ENCODE measurements at regions not wholly inside any gene's neighbourhood (a gene's known extent, or its start where the extent isn't known, plus 50 kb on each side); places are given as distances from the start of the nearest gene placed in this dataset.

DNA sequence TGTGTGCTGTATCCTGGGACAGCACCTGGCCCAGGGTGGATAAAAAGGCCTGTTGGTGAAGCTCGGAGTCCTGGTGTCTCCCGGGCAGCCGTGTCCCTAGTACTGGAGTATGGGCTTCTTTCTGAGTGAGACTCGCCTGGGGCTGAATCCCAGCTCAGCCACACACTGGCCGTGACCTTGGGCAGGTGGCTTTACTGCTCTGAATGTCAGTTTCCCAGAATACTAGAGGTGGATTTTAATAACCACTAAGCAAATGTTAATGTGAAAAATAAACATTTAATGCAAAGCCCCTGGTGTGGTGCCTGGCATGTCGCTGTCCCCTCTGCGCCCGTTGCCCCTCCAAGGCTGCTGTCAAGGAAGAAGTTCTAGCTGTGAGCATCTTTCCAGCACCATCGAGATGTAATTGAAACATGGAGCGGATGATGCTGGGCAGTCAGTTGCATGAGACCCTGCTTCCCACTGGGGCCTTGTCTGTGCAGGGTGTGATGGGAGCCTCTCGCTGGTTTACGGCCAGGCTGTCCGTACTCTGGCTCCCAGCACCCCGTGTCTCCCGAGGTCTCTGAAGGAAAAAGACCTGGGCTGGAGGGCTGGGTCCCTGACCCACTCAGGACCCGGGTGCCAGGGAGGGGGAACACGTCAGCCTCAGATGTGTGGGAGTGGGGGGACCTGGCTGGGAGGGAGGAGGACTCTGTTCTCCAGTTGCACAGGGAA is 527.8 kb downstream of the MATN1 start:
- ChIA-PET SMC1A (ENCODE audit: uncharacterized antibody, unreplicated experiment) (no interaction called here), CTCF (no interaction called here), POLR2A (no interaction called here), RAD21 (ENCODE audit: unreplicated experiment) (no interaction called here)
- no peak overlapping the region for H3K27ac ChIP-seq (ENCODE audit: control insufficient read depth, insufficient read depth)
- ATAC-seq: no peak
- H3K27me3 ChIP-seq (replicated peaks in 1 of 2; ENCODE audit: control insufficient read depth in 2 of 2, insufficient read depth in 2 of 2, low read length in 1 of 2): no peaks in the 10 kb centered on the region
- no peaks in the 10 kb centered on the region for H3K36me3 ChIP-seq (ENCODE audit: control insufficient read depth in 2 of 2, insufficient read depth in 2 of 2, low read length in 1 of 2)
- H3K4me2 ChIP-seq (ENCODE audit: control insufficient read depth, insufficient read depth): no peak overlapping the region
- intact Hi-C loops (cut with micrococcal nuclease; ENCODE audit: unreplicated experiment): no loop called here
- no peak overlapping the region for H3K4me3 ChIP-seq
- in situ Hi-C loops (cut with MboI): no loop called here
- H3K9me3 ChIP-seq (replicated peaks; ENCODE audit: control insufficient read depth, insufficient read depth, low read length): no peaks in the 10 kb centered on the region
- H4K20me1 ChIP-seq (ENCODE audit: control insufficient read depth, insufficient read depth): no peaks in the 10 kb centered on the region
- no TSS peak for BruUV-seq (replicated peaks)
- no peaks in the 10 kb centered on the region for H3K4me1 ChIP-seq (ENCODE audit: control insufficient read depth, insufficient read depth, low read length)
- no peak overlapping the region for H3K9ac ChIP-seq (ENCODE audit: control insufficient read depth, insufficient read depth, low read length)
- FAIRE-seq: no peak
- no peak overlapping the region for H2AFZ ChIP-seq (ENCODE audit: control insufficient read depth, low read depth, low read length)
- WGBS (ENCODE audit: insufficient coverage, insufficient replicate concordance, low lambda C conversion rate, missing lambda C conversion rate): 17% methylated on average over 17 of the region's 17 CpGs
- no peaks in the 10 kb centered on the region for H3K79me2 ChIP-seq (ENCODE audit: control insufficient read depth, insufficient read depth, low read length)
- no peak for DNase-seq (ENCODE audit: low read depth, low spot score)
- TF ChIP-seq E4F1 (IDR thresholded peaks at IDR 0.05; ENCODE audit: borderline replicate concordance, partially characterized antibody) (no peak), MEF2B (IDR thresholded peaks at IDR 0.05; ENCODE audit: partially characterized antibody, poor library complexity, severe bottlenecking) (no peak), ATF2 (IDR thresholded peaks at IDR 0.05; ENCODE audit: low read length) (no peak), CREB1 (IDR thresholded peaks at IDR 0.05; ENCODE audit: low read depth) (no peak), BHLHE40 (IDR thresholded peaks at IDR 0.05; ENCODE audit: borderline replicate concordance in 1 of 2, low read depth in 2 of 2, low read length in 1 of 2) (no peak), HDAC2 (IDR thresholded peaks at IDR 0.05) (no peak), SPI1 (IDR thresholded peaks at IDR 0.05; ENCODE audit: borderline replicate concordance, insufficient read depth, low read depth, low read length) (no peak), ZNF217 (IDR thresholded peaks at IDR 0.05) (no peak), GATAD2B (conservative IDR thresholded peaks at IDR 0.05; ENCODE audit: low read depth) (no peak), TAF1 (IDR thresholded peaks at IDR 0.05; ENCODE audit: borderline replicate concordance, low read depth, low read length) (no peak), NR2C1 (IDR thresholded peaks at IDR 0.05) (no peak), TCF3 (IDR thresholded peaks at IDR 0.05; ENCODE audit: borderline replicate concordance, insufficient read depth, low read depth, low read length) (no peak), ZNF622 (IDR thresholded peaks at IDR 0.05) (no peak), RUNX3 (IDR thresholded peaks at IDR 0.05; ENCODE audit: low read length) (no peak), MXI1 (IDR thresholded peaks at IDR 0.05; ENCODE audit: low read depth, low read length) (no peak)
- TF ChIP-seq, protein P1, sequence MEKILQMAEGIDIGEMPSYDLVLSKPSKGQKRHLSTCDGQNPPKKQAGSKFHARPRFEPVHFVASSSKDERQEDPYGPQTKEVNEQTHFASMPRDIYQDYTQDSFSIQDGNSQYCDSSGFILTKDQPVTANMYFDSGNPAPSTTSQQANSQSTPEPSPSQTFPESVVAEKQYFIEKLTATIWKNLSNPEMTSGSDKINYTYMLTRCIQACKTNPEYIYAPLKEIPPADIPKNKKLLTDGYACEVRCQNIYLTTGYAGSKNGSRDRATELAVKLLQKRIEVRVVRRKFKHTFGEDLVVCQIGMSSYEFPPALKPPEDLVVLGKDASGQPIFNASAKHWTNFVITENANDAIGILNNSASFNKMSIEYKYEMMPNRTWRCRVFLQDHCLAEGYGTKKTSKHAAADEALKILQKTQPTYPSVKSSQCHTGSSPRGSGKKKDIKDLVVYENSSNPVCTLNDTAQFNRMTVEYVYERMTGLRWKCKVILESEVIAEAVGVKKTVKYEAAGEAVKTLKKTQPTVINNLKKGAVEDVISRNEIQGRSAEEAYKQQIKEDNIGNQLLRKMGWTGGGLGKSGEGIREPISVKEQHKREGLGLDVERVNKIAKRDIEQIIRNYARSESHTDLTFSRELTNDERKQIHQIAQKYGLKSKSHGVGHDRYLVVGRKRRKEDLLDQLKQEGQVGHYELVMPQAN (conservative IDR thresholded peaks at IDR 0.05): no peak
